ENCODE measurements at regions not wholly inside any gene's neighbourhood (a gene's known extent, or its start where the extent isn't known, plus 50 kb on each side); places are given as distances from the start of the nearest gene placed in this dataset.

- TF ChIP-seq POLR2A (IDR thresholded peaks at IDR 0.05; ENCODE audit: low read depth), result no peak
- TF ChIP-seq EP300 (IDR thresholded peaks at IDR 0.05), result no peak
- no peak for TF ChIP-seq CTCF (IDR thresholded peaks at IDR 0.05)
Observed at GRCh38 chr20:57078116-57078515, 188.3 kb downstream of the BMP7 start.

Measured in esophagus muscularis mucosa (tissue), 4 donors.